GM12873 (cell line): ENCODE measurements at regions not wholly inside any gene's neighbourhood (a gene's known extent, or its start where the extent isn't known, plus 50 kb on each side); places are given as distances from the start of the nearest gene placed in this dataset.

Experiments used
- TF ChIP-seq, protein P1 (sequence below): IDR thresholded peaks from 2 replicates; pipeline ENCODE4 v1.5.1; 2012; ENCODE audit warnings: low read depth, mild to moderate bottlenecking, moderate library complexity, low read length, control low read depth; ENCODE audit not compliant: insufficient read depth; ENCODE audit errors: missing control alignments

DNA sequence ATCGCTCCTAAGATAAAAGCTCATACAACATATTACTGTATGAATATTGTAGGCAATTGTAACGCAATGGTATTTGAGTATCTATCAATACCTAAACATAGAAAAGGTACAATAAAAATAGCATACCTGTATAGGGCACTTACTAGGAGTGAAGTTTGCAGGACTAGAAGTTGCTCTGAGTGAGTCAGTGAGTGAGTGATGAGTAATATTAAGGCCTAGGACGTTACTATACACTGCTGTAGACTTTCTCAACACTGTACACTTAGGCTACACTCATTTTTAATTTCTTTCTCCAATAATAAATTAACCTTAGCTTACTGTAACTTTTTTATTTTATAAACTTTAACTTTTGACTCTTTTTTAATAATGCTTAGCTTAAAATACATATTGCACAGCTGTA lies 546.9 kb downstream of the HACE1 start:
- TF ChIP-seq, protein P1, sequence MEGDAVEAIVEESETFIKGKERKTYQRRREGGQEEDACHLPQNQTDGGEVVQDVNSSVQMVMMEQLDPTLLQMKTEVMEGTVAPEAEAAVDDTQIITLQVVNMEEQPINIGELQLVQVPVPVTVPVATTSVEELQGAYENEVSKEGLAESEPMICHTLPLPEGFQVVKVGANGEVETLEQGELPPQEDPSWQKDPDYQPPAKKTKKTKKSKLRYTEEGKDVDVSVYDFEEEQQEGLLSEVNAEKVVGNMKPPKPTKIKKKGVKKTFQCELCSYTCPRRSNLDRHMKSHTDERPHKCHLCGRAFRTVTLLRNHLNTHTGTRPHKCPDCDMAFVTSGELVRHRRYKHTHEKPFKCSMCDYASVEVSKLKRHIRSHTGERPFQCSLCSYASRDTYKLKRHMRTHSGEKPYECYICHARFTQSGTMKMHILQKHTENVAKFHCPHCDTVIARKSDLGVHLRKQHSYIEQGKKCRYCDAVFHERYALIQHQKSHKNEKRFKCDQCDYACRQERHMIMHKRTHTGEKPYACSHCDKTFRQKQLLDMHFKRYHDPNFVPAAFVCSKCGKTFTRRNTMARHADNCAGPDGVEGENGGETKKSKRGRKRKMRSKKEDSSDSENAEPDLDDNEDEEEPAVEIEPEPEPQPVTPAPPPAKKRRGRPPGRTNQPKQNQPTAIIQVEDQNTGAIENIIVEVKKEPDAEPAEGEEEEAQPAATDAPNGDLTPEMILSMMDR = no peak

DNA sequence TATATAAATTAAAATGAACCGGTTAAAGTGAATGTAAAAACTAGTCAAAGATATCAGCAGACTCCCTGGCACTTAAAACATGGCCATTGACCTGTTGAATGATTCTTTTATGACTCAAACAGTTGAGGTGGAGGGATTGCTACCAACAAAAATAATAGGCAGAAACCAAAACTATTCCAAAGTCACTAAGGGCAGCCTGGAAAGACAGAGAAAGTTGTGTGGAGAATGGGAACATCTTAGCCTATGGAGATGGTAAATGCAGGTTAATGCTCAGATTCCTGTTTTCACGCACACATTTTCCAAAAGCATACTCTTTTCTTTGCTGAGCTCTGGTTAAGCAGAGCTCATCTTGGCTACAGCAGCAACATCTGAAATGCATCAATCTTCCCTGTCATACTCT lies 553.5 kb downstream of the HACE1 start:
- TF ChIP-seq, protein P1 = no peak

DNA sequence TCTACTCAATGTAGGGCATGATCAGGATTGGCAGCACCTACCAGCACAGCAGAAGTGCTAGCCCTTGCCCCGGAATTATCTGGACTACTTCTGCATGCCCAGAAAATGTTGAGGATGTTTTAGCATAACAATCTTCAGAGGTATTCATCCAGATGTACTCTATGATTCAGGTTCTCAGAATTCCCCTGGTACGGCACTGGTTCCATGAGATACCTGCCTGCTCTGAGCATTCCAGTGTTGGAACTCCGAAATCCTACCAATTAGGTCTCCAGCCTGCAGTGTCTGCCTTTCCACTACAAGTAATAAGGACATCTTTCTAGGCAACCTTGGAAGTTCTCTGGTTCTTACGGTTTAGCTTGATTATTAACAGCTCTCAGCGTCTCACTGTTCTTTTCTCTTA lies 554.5 kb downstream of the HACE1 start:
- TF ChIP-seq, protein P1 = no peak

DNA sequence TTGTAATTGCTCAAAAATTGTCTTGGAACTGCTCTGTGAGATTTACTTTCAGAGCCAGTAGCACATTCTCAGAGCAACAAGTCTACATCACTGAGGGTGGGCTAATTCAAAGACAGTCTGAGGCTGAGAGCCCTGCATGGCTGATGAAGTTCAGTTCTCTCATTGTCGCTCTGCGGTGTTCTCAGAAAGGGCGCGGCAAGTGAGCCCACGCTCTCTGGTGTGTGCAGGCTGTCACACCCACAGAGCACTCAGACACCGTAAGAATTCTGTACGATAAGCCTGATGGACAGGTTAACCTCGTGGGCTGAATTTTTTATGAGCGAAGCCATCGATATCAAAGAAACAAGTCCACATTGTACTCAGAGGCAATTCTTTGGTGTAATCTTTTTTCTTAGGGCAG lies 557.8 kb downstream of the HACE1 start:
- TF ChIP-seq, protein P1 = no peak

DNA sequence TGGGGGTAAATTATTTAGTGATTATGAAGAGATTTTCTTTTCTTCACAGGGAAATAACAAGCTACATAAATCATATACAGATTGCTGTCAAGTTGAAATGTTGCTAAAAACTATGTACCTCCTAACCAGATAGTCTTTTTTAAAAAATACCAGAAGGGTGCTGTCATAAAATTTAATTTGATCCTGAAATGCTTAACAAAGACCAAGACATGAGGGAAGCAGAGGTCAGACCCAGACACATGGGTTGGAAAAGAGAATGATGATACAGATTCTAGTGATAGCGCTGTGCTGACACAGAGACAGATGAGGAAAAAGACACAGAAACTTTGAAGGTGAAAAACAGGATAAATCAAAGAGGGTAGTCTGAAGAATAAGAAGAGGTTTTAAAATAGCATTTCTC lies 573.1 kb downstream of the HACE1 start:
- TF ChIP-seq, protein P1 = no peak

DNA sequence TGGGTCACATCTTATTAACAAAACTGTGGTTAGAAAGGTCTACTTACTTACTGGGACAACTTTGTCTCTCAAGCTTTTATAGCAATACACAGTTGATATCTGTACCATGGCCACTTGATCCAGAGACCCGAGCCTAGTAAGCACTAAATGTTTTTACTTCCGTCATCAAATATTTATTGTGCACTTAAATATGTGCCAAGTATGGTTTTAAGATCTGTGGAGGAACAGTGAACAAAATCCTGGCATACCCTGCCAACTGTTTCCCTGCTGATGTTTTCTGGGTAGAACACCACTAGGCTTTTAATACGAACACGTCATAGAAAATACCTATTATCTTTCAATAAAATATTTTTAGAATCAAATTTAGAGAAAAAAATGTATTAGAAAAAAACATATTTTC lies 574.8 kb downstream of the HACE1 start:
- TF ChIP-seq, protein P1 = no peak

DNA sequence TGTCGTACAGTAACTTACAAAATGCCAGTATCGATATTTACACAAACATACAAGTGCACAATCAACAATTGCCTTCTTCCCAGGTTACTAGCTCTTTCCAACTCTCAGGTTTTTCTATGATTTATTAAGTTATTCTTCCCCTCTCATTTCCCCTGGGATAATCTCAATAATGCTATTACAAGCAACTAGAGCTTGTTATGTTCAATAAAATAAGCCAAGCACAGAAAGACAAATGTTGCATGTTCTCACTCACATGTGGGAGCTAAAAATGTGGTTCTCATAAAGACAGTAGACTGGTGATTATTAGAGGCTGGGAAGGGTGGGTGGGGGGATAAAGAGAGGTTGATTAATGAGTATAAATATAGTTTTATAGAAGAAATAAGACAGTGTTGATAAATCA lies 577.1 kb downstream of the HACE1 start:
- TF ChIP-seq, protein P1 = no peak

DNA sequence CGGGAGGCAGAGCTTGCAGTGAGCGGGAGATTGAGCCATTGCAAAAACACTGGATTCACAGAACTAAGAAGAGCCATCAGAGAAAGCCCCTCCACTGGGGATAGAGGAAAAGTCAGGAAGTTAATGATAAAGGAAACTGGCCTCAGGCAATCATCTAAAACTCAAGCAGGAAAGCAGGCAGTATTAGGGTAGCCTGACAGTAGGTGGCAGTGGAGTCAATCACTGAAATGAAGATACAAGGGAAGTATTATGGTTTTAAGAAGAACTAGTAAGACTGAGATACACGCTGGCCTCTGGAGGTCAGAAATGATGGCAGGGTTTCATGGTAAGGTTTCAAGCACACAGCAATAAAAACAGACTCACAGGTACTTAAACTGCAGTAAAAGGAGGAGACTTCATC lies 578.3 kb downstream of the HACE1 start:
- TF ChIP-seq, protein P1 = no peak
